Activated CD4-positive, alpha-beta T cell treated with anti-CD3 and anti-CD28 coated beads, Interleukin-2, amount 50 U/mL, for 16 hours (primary cell): ENCODE measurements at regions not wholly inside any gene's neighbourhood (a gene's known extent, or its start where the extent isn't known, plus 50 kb on each side); places are given as distances from the start of the nearest gene placed in this dataset.
"Not testable (repeated sequence)": the region's sequence is repeated elsewhere in the genome, so short reads cannot be mapped to it uniquely, and the experiment has no call there.

Experiments used
- DNase-seq: peaks from one replicate; pipeline ENCODE4 v3.0.0-alpha.2; 2020

- DNase-seq: no peak
Measured at GRCh38 chr2:240383871-240384700, 51.4 kb upstream of the GPC1 start.

DNA sequence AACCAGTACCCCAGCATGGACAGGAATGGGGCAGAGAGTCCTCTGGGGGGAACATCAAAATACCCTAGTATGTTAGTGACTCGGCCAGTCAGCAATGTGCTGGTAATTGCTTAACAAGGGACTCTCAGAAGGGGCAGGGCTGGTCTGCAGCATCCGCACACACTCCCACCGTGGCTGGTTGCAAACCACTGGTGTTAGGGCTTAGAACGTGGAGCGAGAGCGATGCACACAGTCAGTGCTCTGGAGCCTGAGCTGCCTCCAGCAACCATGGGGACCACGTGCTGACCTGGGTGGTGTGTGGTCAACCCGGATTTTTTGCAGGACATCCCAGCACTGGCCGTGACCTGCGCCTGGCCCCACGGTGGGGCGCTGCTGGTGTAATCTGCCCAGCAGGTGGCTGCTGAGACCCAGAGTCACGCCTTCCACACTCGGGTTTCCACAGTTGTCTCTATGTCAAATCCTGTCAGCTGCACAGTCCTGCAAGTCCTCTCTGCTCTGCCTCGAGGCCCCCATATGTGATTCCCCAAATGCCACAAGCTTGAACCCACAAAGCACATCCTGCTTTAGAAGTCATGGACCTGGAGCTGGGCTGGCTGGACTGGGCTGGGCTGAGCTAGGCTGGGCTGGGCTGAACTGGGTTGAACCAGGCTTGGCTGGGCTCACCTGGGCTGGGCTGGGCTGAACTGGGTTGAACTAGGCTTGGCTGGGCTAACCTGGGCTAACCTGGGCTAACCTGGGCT is 50.6 kb upstream of the GPC1 start:
- DNase-seq: no peak

DNA sequence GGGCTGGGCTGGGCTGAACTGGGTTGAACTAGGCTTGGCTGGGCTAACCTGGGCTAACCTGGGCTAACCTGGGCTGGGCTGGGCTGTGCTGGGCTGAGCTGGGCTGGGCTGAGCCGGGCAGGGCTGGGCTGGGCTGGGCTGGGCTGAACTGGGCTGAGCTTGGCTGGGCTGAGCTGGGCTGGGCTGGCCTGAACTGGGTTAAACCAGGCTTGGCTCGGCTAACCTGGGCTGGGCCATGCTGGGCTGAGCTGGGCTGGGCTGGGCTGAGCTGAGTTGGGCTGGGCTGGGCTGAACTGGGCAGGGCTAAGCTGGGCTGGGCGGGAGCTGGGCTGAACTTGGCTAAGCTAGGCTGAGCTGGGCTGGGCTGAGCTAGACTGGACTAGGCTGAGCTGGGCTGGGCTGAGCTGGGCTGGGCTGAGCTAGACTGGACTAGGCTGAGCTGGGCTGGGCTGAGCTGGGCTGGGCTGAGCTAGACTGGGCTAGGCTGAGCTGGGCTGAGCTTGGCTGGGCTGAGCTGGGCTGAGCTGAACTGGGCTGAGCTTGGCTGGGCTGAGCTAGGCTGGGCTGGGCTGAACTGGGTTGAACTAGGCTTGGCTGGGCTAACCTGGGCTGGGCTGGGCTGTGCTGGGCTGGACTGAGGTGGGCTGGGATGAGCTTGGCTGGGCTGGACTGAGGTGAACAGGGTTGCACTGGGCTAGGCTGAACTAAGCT is 49.9 kb upstream of the GPC1 start:
- not testable (repeated sequence) for DNase-seq
